ENCODE measurements at regions not wholly inside any gene's neighbourhood (a gene's known extent, or its start where the extent isn't known, plus 50 kb on each side); places are given as distances from the start of the nearest gene placed in this dataset.

- no peak for TF ChIP-seq CTCF (IDR thresholded peaks at IDR 0.05)
These were observed 262.2 kb downstream of the BRD1 start for GRCh38 chr22:49565516-49565855.

GRCh38 chr22:49564666-49565515, 262.8 kb downstream of the BRD1 start:
- peak; percentile 36 for DNase-seq (ENCODE audit: low spot score)

More at GRCh38 chr22:49565516-49565855, 262.2 kb downstream of the BRD1 start:
- Histone ChIP-seq H3K27ac (no peak overlapping the region), H3K4me3 (no peak overlapping the region)
- peak; percentile 40 for DNase-seq (ENCODE audit: low spot score)

GRCh38 chr22:49564054-49564453, 263.6 kb downstream of the BRD1 start:
- no peak overlapping the region for H3K4me3 ChIP-seq
- peak; percentile 29 for DNase-seq (ENCODE audit: low spot score)
- no peak overlapping the region for H3K27ac ChIP-seq
- no peak for TF ChIP-seq CTCF (IDR thresholded peaks at IDR 0.05)

More at GRCh38 chr22:49564666-49565515, 262.8 kb downstream of the BRD1 start:
- no peak for TF ChIP-seq CTCF (IDR thresholded peaks at IDR 0.05)
- Histone ChIP-seq H3K4me3 (no peak overlapping the region), H3K27ac (no peak overlapping the region)

GRCh38 chr22:49562685-49563249, 264.9 kb downstream of the BRD1 start:
- Histone ChIP-seq H3K27ac (no peak overlapping the region), H3K4me3 (no peak overlapping the region)
- peak; percentile 2 for DNase-seq (ENCODE audit: low spot score)
- no peak for TF ChIP-seq CTCF (IDR thresholded peaks at IDR 0.05)

- TF ChIP-seq CTCF (IDR thresholded peaks at IDR 0.05) = no peak
- Histone ChIP-seq H3K27ac (no peak overlapping the region), H3K4me3 (no peak overlapping the region)
- DNase-seq (ENCODE audit: low spot score) = peak; percentile 67
These were observed 265.7 kb downstream of the BRD1 start for GRCh38 chr22:49561976-49562375.

- Histone ChIP-seq H3K4me3 (no peak overlapping the region), H3K27ac (no peak overlapping the region)
- no peak for TF ChIP-seq CTCF (IDR thresholded peaks at IDR 0.05)
- DNase-seq (ENCODE audit: low spot score) = peak; percentile 35
These were observed 266.3 kb downstream of the BRD1 start for GRCh38 chr22:49561338-49561737.

- no peak overlapping the region for H3K4me3 ChIP-seq
- H3K27ac ChIP-seq = no peak overlapping the region
- peak; percentile 68 for DNase-seq (ENCODE audit: low spot score)
- TF ChIP-seq CTCF (IDR thresholded peaks at IDR 0.05) = no peak
These were observed 272.1 kb downstream of the BRD1 start for GRCh38 chr22:49555526-49555925.
